SK-N-SH treated with all-trans-retinoic acid at 6 μM for 48 hours (cell line): ENCODE measurements at regions not wholly inside any gene's neighbourhood (a gene's known extent, or its start where the extent isn't known, plus 50 kb on each side); places are given as distances from the start of the nearest gene placed in this dataset.

Source experiments
- ATAC-seq: fragments of 200-7000 bp; cut with Tn5 transposase; 3 replicates; pipeline ENCODE4 v1.9.1; 2020; ENCODE audit warnings: mild to moderate bottlenecking, moderate library complexity
- BACH2 ChIP-seq: fragments of 250-450 bp; sonication (Bioruptor Pico); IDR thresholded peaks from 2 replicates; pipeline ENCODE4 v1.9.0; 2021; ENCODE audit warnings: mild to moderate bottlenecking, borderline replicate concordance
- CSDC2 ChIP-seq: fragments of 250-450 bp; sonication (Bioruptor Pico); IDR thresholded peaks from 2 replicates; pipeline ENCODE4 v1.5.0; 2020; ENCODE audit warnings: mild to moderate bottlenecking, moderate library complexity
- ESRRG ChIP-seq: fragments of 250-450 bp; sonication (Bioruptor Pico); IDR thresholded peaks from 2 replicates; pipeline ENCODE4 v1.6.1; 2021; ENCODE audit warnings: mild to moderate bottlenecking
- GLIS3 ChIP-seq: fragments of 250-450 bp; sonication (Bioruptor Pico); IDR thresholded peaks from 2 replicates; pipeline ENCODE4 v1.5.0; 2020; ENCODE audit warnings: mild to moderate bottlenecking, moderate library complexity
- PPARA ChIP-seq: fragments of 250-450 bp; sonication (Bioruptor Pico); IDR thresholded peaks from 2 replicates; pipeline ENCODE4 v1.5.0; 2020; ENCODE audit warnings: mild to moderate bottlenecking, borderline replicate concordance
- SNAI2 ChIP-seq: fragments of 250-450 bp; sonication (Bioruptor Pico); IDR thresholded peaks from 2 replicates; pipeline ENCODE4 v1.5.0; 2020; ENCODE audit warnings: mild to moderate bottlenecking, moderate library complexity
- TCF4 ChIP-seq: fragments of 250-450 bp; sonication (Bioruptor Pico); IDR thresholded peaks from 2 replicates; pipeline ENCODE4 v1.8.0; 2021; ENCODE audit warnings: mild to moderate bottlenecking, moderate library complexity, borderline replicate concordance
- TOX ChIP-seq: fragments of 250-450 bp; sonication (Bioruptor Pico); IDR thresholded peaks from 2 replicates; pipeline ENCODE4 v1.8.0; 2021; ENCODE audit warnings: mild to moderate bottlenecking, moderate library complexity, borderline replicate concordance
- ZFP3 ChIP-seq: fragments of 250-450 bp; sonication (Bioruptor Pico); IDR thresholded peaks from 2 replicates; pipeline ENCODE4 v1.5.0; 2020; ENCODE audit warnings: mild to moderate bottlenecking, moderate library complexity
- ZNF565 ChIP-seq: fragments of 450-650 bp; formaldehyde crosslinking; conservative IDR thresholded peaks from 2 replicates; pipeline ENCODE4 v1.5.0; 2020; ENCODE audit warnings: low read depth, mild to moderate bottlenecking, moderate library complexity
- ZNF70 ChIP-seq: fragments of 450-650 bp; formaldehyde crosslinking; IDR thresholded peaks from 2 replicates; pipeline ENCODE4 v1.5.0; 2020; ENCODE audit warnings: mild to moderate bottlenecking, moderate library complexity
- TF ChIP-seq, protein P1 (sequence below): fragments of 250-450 bp; sonication (Bioruptor Pico); IDR thresholded peaks from 2 replicates; pipeline ENCODE4 v1.5.1; 2020; ENCODE audit warnings: low read depth, mild to moderate bottlenecking, moderate library complexity
- TF ChIP-seq, protein P2 (sequence below): fragments of 250-450 bp; sonication (Bioruptor Pico); IDR thresholded peaks from 2 replicates; pipeline ENCODE4 v1.5.1; 2021; ENCODE audit warnings: mild to moderate bottlenecking, moderate library complexity

DNA sequence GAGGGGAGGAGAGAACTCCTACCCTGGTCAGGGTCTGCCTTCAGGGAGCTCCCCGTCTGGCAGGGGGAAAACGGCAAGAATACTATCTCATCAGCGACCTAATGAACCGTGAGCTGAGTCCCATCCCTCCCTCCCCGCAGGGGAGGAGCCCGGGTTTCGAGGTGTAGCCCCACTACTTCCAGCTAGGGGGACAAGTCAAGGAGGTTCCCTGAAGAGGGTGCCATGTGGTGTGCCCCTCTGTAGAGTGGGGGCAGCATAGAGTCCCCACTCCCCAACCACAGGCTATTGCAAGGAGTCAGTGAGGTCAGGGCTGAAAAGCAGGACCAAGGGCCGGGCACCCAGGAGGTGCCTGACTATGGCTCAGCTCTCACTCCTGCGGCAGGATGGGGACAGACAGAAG, 50.9 kb upstream of the RXRA start:
- no peak for TF ChIP-seq PPARA (CRISPR knock-in tag)
- TF ChIP-seq GLIS3 (CRISPR knock-in tag), result no peak
- no peak for TF ChIP-seq ZFP3 (CRISPR knock-in tag)
- TF ChIP-seq TOX (CRISPR knock-in tag), result no peak
- TF ChIP-seq ZNF565 (CRISPR knock-in tag), result no peak
- no peak for TF ChIP-seq BACH2 (CRISPR knock-in tag)
- TF ChIP-seq CSDC2 (CRISPR knock-in tag), result no peak
- TF ChIP-seq, protein P1, sequence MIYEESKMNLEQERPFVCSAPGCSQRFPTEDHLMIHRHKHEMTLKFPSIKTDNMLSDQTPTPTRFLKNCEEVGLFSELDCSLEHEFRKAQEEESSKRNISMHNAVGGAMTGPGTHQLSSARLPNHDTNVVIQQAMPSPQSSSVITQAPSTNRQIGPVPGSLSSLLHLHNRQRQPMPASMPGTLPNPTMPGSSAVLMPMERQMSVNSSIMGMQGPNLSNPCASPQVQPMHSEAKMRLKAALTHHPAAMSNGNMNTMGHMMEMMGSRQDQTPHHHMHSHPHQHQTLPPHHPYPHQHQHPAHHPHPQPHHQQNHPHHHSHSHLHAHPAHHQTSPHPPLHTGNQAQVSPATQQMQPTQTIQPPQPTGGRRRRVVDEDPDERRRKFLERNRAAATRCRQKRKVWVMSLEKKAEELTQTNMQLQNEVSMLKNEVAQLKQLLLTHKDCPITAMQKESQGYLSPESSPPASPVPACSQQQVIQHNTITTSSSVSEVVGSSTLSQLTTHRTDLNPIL, result no peak
- TF ChIP-seq ZNF70 (CRISPR knock-in tag), result no peak
- TF ChIP-seq, protein P2, sequence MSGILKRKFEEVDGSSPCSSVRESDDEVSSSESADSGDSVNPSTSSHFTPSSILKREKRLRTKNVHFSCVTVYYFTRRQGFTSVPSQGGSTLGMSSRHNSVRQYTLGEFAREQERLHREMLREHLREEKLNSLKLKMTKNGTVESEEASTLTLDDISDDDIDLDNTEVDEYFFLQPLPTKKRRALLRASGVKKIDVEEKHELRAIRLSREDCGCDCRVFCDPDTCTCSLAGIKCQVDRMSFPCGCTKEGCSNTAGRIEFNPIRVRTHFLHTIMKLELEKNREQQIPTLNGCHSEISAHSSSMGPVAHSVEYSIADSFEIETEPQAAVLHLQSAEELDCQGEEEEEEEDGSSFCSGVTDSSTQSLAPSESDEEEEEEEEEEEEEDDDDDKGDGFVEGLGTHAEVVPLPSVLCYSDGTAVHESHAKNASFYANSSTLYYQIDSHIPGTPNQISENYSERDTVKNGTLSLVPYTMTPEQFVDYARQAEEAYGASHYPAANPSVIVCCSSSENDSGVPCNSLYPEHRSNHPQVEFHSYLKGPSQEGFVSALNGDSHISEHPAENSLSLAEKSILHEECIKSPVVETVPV (CRISPR knock-in tag), result no peak
- TF ChIP-seq SNAI2 (CRISPR knock-in tag), result no peak
- no peak for ATAC-seq

DNA sequence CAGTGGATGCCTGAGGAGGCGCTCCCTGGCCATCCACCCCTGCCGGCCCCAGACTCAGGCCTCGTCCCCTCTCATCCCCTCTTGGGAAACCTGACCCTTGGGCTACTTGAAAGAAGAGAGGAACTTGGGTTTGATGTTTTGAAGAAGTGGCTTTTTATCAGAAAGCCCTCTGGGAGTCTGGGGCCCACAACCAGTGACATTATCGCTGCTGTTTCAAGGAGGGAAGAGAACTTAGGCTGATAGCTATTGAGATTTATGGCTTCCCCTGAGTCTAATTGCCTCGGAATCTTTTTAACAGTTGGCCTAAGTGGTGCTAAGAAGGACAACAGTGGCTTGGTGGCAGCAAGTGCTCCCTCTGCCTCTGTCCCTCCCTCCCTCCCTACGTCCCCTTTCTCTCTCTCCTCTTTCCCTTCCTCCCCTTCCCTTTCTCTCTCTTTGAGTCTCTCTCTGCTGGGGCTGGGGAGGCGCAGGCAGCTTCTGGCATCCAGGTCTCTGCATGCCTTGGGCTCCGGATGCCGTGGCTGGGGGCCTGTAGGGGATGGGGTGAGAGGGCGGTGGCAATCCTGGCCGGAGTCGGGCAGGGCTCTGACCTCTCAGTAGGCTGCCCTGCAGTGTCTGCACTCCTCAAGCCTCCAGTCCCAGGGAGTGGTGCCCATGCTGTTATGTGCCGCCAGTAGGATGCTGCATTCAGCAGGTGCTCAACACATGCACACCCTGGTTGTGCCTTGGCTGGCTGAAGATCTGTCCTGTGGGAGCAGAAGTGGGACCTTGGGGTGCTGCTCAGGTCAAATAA, 49.6 kb upstream of the RXRA start:
- ATAC-seq, result no peak

More for the DNA sequence above, 49.6 kb upstream of the RXRA start:
- no peak for TF ChIP-seq ZFP3 (CRISPR knock-in tag)
- TF ChIP-seq TCF4, result no peak
- TF ChIP-seq ESRRG (CRISPR knock-in tag), result no peak
